ENCODE measurements at regions not wholly inside any gene's neighbourhood (a gene's known extent, or its start where the extent isn't known, plus 50 kb on each side); places are given as distances from the start of the nearest gene placed in this dataset.

DNA sequence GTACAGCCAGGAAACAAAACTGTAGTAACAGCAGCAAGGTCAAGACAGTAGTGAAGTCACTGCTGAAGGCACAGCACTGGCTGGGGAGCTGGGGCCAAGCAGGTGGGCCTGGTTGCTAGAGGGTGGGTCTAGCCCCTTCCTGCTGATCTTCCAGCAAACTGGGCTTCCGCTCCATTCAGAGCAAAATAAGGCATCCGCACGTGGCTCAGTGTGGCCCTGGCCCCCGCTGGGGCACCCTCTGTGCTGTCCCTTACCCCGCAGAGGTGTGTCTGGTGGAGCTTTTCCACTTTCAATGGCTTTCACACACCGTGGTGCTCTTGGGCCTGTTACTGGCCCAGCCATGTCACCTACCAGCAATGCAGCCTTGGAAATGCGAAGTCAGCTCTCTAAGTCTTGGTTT, 162.4 kb upstream of the B3GAT1 start:
- TF ChIP-seq, protein P1, sequence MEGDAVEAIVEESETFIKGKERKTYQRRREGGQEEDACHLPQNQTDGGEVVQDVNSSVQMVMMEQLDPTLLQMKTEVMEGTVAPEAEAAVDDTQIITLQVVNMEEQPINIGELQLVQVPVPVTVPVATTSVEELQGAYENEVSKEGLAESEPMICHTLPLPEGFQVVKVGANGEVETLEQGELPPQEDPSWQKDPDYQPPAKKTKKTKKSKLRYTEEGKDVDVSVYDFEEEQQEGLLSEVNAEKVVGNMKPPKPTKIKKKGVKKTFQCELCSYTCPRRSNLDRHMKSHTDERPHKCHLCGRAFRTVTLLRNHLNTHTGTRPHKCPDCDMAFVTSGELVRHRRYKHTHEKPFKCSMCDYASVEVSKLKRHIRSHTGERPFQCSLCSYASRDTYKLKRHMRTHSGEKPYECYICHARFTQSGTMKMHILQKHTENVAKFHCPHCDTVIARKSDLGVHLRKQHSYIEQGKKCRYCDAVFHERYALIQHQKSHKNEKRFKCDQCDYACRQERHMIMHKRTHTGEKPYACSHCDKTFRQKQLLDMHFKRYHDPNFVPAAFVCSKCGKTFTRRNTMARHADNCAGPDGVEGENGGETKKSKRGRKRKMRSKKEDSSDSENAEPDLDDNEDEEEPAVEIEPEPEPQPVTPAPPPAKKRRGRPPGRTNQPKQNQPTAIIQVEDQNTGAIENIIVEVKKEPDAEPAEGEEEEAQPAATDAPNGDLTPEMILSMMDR (IDR thresholded peaks at IDR 0.05; ENCODE audit: low read depth, low read length): no peak
- TF ChIP-seq EZH2phosphoT487 (IDR thresholded peaks at IDR 0.05; ENCODE audit: low read depth): no peak
